ENCODE measurements at regions not wholly inside any gene's neighbourhood (a gene's known extent, or its start where the extent isn't known, plus 50 kb on each side); places are given as distances from the start of the nearest gene placed in this dataset.

- intact Hi-C loops (cut with DNase I), result no loop called here
- no peak for DNase-seq (ENCODE audit: low spot score)
These were observed 357.9 kb upstream of the KCNH8 start for GRCh38 chr3:18790384-18790783.

GRCh38 chr3:18789734-18790133 is 358.6 kb upstream of the KCNH8 start:
- intact Hi-C loops (cut with DNase I), result no loop called here
- DNase-seq (ENCODE audit: low spot score), result no peak

- DNase-seq (ENCODE audit: low spot score), result no peak
- intact Hi-C loops (cut with DNase I), result no loop called here
These were observed 360.9 kb upstream of the KCNH8 start for GRCh38 chr3:18787441-18787840.

- DNase-seq (ENCODE audit: low spot score), result no peak
- intact Hi-C loops (cut with DNase I), result no loop called here
These were observed 361.5 kb upstream of the KCNH8 start for GRCh38 chr3:18786650-18787323.

- no peak for DNase-seq (ENCODE audit: low spot score)
- intact Hi-C loops (cut with DNase I), result no loop called here
These were observed 357.1 kb upstream of the SATB1 start for GRCh38 chr3:18782191-18782590.

GRCh38 chr3:18780959-18781358 is 355.8 kb upstream of the SATB1 start:
- DNase-seq (ENCODE audit: low spot score), result no peak
- intact Hi-C loops (cut with DNase I), result no loop called here

- no peak for DNase-seq (ENCODE audit: low spot score)
- intact Hi-C loops (cut with DNase I), result no loop called here
These were observed 354.6 kb upstream of the SATB1 start for GRCh38 chr3:18779704-18780103.

GRCh38 chr3:18778598-18778997 is 353.5 kb upstream of the SATB1 start:
- intact Hi-C loops (cut with DNase I), result no loop called here
- DNase-seq (ENCODE audit: low spot score), result no peak

GRCh38 chr3:18778094-18778493 is 353.0 kb upstream of the SATB1 start:
- intact Hi-C loops (cut with DNase I), result no loop called here
- no peak for DNase-seq (ENCODE audit: low spot score)

GRCh38 chr3:18775501-18775900 is 350.4 kb upstream of the SATB1 start:
- no peak for DNase-seq (ENCODE audit: low spot score)
- intact Hi-C loops (cut with DNase I), result no loop called here

GRCh38 chr3:18774319-18775088 is 349.4 kb upstream of the SATB1 start:
- intact Hi-C loops (cut with DNase I), result no loop called here
- DNase-seq (ENCODE audit: low spot score), result no peak

- DNase-seq (ENCODE audit: low spot score), result no peak
- intact Hi-C loops (cut with DNase I), result no loop called here
These were observed 347.7 kb upstream of the SATB1 start for GRCh38 chr3:18772699-18773305.

- intact Hi-C loops (cut with DNase I), result no loop called here
- DNase-seq (ENCODE audit: low spot score), result no peak
These were observed 346.8 kb upstream of the SATB1 start for GRCh38 chr3:18771931-18772330.

GRCh38 chr3:18770800-18771199 is 345.7 kb upstream of the SATB1 start:
- DNase-seq (ENCODE audit: low spot score), result no peak
- intact Hi-C loops (cut with DNase I), result no loop called here

- no peak for DNase-seq (ENCODE audit: low spot score)
- intact Hi-C loops (cut with DNase I), result no loop called here
These were observed 342.7 kb upstream of the SATB1 start for GRCh38 chr3:18767756-18768303.

GRCh38 chr3:18766974-18767373 is 341.8 kb upstream of the SATB1 start:
- intact Hi-C loops (cut with DNase I), result no loop called here
- no peak for DNase-seq (ENCODE audit: low spot score)

GRCh38 chr3:18765662-18766061 is 340.5 kb upstream of the SATB1 start:
- intact Hi-C loops (cut with DNase I), result no loop called here
- DNase-seq (ENCODE audit: low spot score), result no peak

- no peak for DNase-seq (ENCODE audit: low spot score)
- intact Hi-C loops (cut with DNase I), result no loop called here
These were observed 340.0 kb upstream of the SATB1 start for GRCh38 chr3:18765161-18765560.

- no peak for DNase-seq (ENCODE audit: low spot score)
- intact Hi-C loops (cut with DNase I), result no loop called here
These were observed 336.4 kb upstream of the SATB1 start for GRCh38 chr3:18761530-18761929.

- no peak for DNase-seq (ENCODE audit: low spot score)
- intact Hi-C loops (cut with DNase I), result no loop called here
These were observed 333.0 kb upstream of the SATB1 start for GRCh38 chr3:18758047-18758704.
